ENCODE measurements at regions not wholly inside any gene's neighbourhood (a gene's known extent, or its start where the extent isn't known, plus 50 kb on each side); places are given as distances from the start of the nearest gene placed in this dataset.
"Not testable (repeated sequence)": the region's sequence is repeated elsewhere in the genome, so short reads cannot be mapped to it uniquely, and the experiment has no call there.

DNA sequence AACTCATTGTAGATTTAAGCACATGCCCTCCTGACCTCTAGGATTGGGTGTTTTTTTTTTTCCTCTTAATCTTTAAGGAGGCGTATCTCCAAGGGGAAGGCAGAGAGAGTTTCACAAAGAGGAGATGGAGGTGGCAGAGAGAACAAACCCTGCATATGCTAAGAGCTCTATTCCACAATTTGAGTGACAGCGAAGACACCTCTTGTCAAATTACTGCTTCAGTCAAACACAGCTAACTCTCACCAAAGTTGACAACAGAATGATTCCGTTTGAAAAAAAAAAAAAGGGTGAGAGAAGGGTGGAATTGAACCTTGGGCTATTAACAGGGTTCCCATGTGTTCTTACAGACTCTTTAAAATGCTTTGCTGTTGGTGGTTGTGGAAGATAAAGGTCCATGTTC is 112.6 kb downstream of the NXPE2 start:
- H3K9me3 Mint-ChIP-seq, result no peaks in the 10 kb centered on the region
- H3K4me3 Mint-ChIP-seq, result no peak overlapping the region
- no peaks in the 10 kb centered on the region for H3K36me3 Mint-ChIP-seq
- DNase-seq, result no peak
- H3K27ac Mint-ChIP-seq, result no peak overlapping the region
- H3K27me3 Mint-ChIP-seq, result no peaks in the 10 kb centered on the region
- no peaks in the 10 kb centered on the region for H3K4me1 Mint-ChIP-seq

- H3K27me3 Mint-ChIP-seq, result peaks cover 9% of the 10 kb centered on the region
Observed at GRCh38 chr11:114794048-114794684, 115.8 kb downstream of the NXPE2 start.

DNA sequence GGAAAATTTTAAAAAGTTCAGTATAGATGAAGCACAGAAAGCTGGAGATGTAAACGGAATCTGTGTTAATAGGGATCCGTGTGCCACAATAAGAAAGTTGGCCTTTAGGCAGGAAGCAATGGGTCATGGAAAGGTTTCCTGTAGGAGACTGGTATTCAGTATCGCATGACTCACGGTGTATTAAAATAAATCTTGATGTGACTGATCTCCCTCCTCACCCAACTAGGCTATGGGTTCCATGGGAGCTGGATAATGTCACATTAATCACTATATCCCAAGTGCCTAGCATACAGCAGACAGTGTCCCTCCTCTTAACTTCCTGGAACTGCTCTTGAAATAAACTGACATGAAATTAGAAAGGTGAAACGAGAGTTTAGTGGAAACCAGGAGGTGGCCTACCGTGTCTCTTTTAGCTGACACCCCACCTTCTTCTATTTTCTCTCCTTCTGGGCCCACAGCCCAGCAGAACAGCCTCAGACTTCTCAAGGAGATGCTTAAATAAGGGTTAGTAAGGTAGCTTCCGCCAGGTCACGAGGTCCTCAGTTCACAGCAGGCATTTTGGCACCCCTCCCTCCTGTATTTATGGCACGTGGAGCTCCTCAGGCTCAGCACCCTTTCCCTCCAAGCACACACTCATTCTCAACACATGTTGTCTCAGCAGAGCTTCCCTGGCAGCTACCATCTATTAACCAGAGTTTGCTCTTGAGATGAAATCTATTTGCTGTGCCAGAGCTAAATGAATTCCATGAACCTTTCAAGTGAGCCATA is 118.8 kb downstream of the NXPE2 start:
- Mint-ChIP-seq H3K4me1 (no peaks in the 10 kb centered on the region), H3K27me3 (peaks cover 17% of the 10 kb centered on the region), H3K9me3 (no peaks in the 10 kb centered on the region), H3K36me3 (no peaks in the 10 kb centered on the region), H3K27ac (no peak overlapping the region), H3K4me3 (no peak overlapping the region)
- DNase-seq, result no peak

More at GRCh38 chr11:114794048-114794684, 115.8 kb downstream of the NXPE2 start:
- H3K36me3 Mint-ChIP-seq, result no peaks in the 10 kb centered on the region
- H3K4me3 Mint-ChIP-seq, result no peak overlapping the region
- DNase-seq, result no peak
- no peaks in the 10 kb centered on the region for H3K4me1 Mint-ChIP-seq
- no peaks in the 10 kb centered on the region for H3K9me3 Mint-ChIP-seq
- H3K27ac Mint-ChIP-seq, result no peak overlapping the region

DNA sequence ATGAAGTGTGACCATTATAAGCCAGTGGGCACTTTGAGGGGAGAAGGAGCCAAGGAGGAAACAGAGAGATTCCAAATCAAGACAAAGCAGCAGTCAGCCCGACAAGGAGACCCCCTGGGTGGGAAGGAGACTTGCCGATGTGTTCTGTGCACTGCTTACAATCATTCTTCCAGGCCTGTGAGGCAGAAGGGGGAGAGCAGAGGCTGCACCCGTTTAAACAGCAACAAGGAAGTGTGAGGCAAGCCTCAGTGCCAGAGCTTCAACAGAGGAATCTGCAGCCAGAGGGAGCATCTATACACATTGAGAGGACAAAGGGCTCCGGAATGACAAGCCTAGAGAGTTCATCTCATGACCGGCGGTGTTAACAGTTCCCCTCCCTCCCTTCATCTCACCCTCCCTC is 121.1 kb downstream of the NXPE2 start:
- no peaks in the 10 kb centered on the region for H3K9me3 Mint-ChIP-seq
- no peak overlapping the region for H3K27ac Mint-ChIP-seq
- peaks cover 28% of the 10 kb centered on the region for H3K27me3 Mint-ChIP-seq
- H3K36me3 Mint-ChIP-seq, result no peaks in the 10 kb centered on the region
- no peak overlapping the region for H3K4me3 Mint-ChIP-seq
- H3K4me1 Mint-ChIP-seq, result no peaks in the 10 kb centered on the region
- DNase-seq, result no peak

DNA sequence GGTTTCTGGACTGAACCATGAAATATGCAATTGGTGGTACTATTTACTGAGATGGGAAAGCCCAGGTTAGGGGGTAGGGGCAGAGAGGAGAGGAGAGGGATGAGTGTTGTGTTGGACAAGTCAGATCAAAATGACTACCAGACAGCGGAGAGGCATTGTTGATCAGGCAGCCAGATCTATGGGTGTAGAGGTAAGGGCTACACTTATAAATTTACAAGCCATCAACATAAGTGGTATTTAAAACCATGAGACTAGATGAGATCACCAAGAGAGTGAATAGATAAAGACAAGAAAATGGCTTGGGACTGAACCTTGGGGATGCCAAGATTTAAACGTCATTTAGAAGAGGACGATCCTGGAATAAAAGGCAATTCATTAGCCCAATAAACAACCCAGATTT is 123.4 kb downstream of the NXPE2 start:
- no peaks in the 10 kb centered on the region for H3K36me3 Mint-ChIP-seq
- no peak overlapping the region for H3K4me3 Mint-ChIP-seq
- no peak for DNase-seq
- no peaks in the 10 kb centered on the region for H3K4me1 Mint-ChIP-seq
- no peak overlapping the region for H3K27ac Mint-ChIP-seq
- H3K27me3 Mint-ChIP-seq, result peaks cover 31% of the 10 kb centered on the region
- H3K9me3 Mint-ChIP-seq, result peaks cover 2% of the 10 kb centered on the region

DNA sequence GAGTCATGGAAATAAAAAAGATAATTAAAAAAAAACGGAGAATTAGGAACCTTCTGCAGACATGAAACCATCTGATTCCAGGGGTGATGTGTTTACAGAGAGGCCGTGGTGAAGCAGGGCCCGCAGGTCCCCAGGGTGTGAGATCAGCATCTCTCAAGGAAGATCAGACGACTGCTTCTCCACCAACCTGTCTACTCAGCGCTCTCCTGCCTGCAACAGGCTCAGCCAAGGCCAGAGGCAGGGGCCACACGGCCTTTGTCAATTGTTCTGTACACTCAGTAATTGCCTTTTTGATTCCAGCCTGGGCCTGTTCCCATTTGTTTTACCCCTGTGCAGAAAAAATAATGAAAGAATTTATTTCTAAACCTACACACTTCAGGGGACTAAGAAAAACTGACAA is 124.6 kb downstream of the NXPE2 start:
- no peak for DNase-seq
- peaks cover 31% of the 10 kb centered on the region for H3K27me3 Mint-ChIP-seq
- no peaks in the 10 kb centered on the region for H3K36me3 Mint-ChIP-seq
- H3K4me3 Mint-ChIP-seq, result no peak overlapping the region
- H3K4me1 Mint-ChIP-seq, result no peaks in the 10 kb centered on the region
- no peak overlapping the region for H3K27ac Mint-ChIP-seq
- H3K9me3 Mint-ChIP-seq, result peaks cover 2% of the 10 kb centered on the region

- H3K9me3 Mint-ChIP-seq, DNase-seq, H3K27ac Mint-ChIP-seq, H3K36me3 Mint-ChIP-seq, H3K4me1 Mint-ChIP-seq, H3K4me3 Mint-ChIP-seq: not testable (repeated sequence)
- peaks cover 19% of the 10 kb centered on the region for H3K27me3 Mint-ChIP-seq
Observed at GRCh38 chr11:114805431-114805830, 127.1 kb downstream of the NXPE2 start.

- no peaks in the 10 kb centered on the region for H3K36me3 Mint-ChIP-seq
- H3K27ac Mint-ChIP-seq, result no peak overlapping the region
- no peak overlapping the region for H3K4me3 Mint-ChIP-seq
- H3K4me1 Mint-ChIP-seq, result no peaks in the 10 kb centered on the region
- no peaks in the 10 kb centered on the region for H3K9me3 Mint-ChIP-seq
- peaks cover 10% of the 10 kb centered on the region for H3K27me3 Mint-ChIP-seq
- no peak for DNase-seq
Observed at GRCh38 chr11:114811971-114812370, 133.6 kb downstream of the NXPE2 start.

GRCh38 chr11:114812733-114813132 is 134.4 kb downstream of the NXPE2 start:
- Mint-ChIP-seq H3K4me3 (no peak overlapping the region), H3K4me1 (no peaks in the 10 kb centered on the region), H3K27me3 (peaks cover 10% of the 10 kb centered on the region), H3K9me3 (no peaks in the 10 kb centered on the region), H3K27ac (no peak overlapping the region), H3K36me3 (no peaks in the 10 kb centered on the region)
- no peak for DNase-seq

GRCh38 chr11:114813189-114813718 is 134.9 kb downstream of the NXPE2 start:
- Mint-ChIP-seq H3K27ac (no peak overlapping the region), H3K4me3 (no peak overlapping the region), H3K9me3 (no peaks in the 10 kb centered on the region), H3K36me3 (no peaks in the 10 kb centered on the region), H3K27me3 (peaks cover 10% of the 10 kb centered on the region), H3K4me1 (no peaks in the 10 kb centered on the region)
- no peak for DNase-seq

GRCh38 chr11:114815176-114815575 is 136.8 kb downstream of the NXPE2 start:
- Mint-ChIP-seq H3K4me3 (no peak overlapping the region), H3K27ac (no peak overlapping the region), H3K9me3 (no peaks in the 10 kb centered on the region), H3K36me3 (no peaks in the 10 kb centered on the region), H3K27me3 (peaks cover 8% of the 10 kb centered on the region), H3K4me1 (no peaks in the 10 kb centered on the region)
- no peak for DNase-seq

- Mint-ChIP-seq H3K4me1 (no peaks in the 10 kb centered on the region), H3K4me3 (no peak overlapping the region), H3K36me3 (no peaks in the 10 kb centered on the region), H3K9me3 (no peaks in the 10 kb centered on the region), H3K27me3 (peaks cover 8% of the 10 kb centered on the region), H3K27ac (no peak overlapping the region)
- no peak for DNase-seq
Observed at GRCh38 chr11:114815761-114816160, 137.4 kb downstream of the NXPE2 start.

DNA sequence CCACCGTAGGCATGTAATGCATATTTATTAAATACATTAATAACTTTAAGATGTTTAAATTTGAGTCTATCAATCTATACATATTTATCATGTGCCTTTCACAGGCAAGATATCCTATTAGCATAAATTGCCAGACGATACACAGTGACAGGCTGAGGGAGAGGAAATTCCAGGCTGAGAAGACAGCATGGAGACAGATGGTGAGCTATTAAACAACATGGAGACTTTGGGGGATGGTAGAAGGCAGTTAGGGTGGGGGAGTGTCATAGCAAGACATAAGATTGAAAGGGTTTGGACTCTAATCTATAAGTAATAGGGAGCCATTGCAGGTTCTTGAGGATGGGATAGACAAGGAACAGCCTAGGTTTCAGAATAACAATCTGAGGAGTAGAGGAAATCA is 138.5 kb downstream of the NXPE2 start:
- H3K27me3 Mint-ChIP-seq, result peaks cover 8% of the 10 kb centered on the region
- DNase-seq, result no peak

GRCh38 chr11:114818382-114818781 is 140.1 kb downstream of the NXPE2 start:
- H3K4me3 Mint-ChIP-seq, result no peak overlapping the region
- DNase-seq, result no peak
- no peaks in the 10 kb centered on the region for H3K9me3 Mint-ChIP-seq
- peaks cover 5% of the 10 kb centered on the region for H3K27me3 Mint-ChIP-seq
- no peaks in the 10 kb centered on the region for H3K4me1 Mint-ChIP-seq
- H3K36me3 Mint-ChIP-seq, result no peaks in the 10 kb centered on the region
- H3K27ac Mint-ChIP-seq, result no peak overlapping the region

More for the DNA sequence above, 138.5 kb downstream of the NXPE2 start:
- Mint-ChIP-seq H3K4me1 (no peaks in the 10 kb centered on the region), H3K27ac (no peak overlapping the region), H3K9me3 (no peaks in the 10 kb centered on the region), H3K4me3 (no peak overlapping the region), H3K36me3 (no peaks in the 10 kb centered on the region)

DNA sequence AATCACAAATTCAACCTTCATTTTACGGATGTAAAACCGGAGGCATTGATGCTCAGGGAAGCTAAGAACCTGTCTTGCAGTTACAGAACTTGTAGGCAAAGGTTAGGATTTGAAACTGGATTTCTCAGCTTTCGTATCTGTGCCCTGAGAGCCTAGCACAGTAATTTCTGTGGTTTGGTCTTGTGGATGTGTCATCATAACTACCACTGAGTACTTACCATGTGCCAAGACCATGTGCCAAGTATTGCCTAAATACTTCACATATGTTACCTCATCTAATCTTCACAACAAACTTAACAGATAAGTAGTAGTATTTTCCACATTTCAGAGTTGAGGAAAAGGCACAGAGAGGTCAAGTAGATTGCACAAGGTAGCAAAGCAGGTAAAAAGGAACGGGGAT is 140.7 kb downstream of the NXPE2 start:
- Mint-ChIP-seq H3K4me1 (no peaks in the 10 kb centered on the region), H3K36me3 (no peaks in the 10 kb centered on the region), H3K27ac (no peak overlapping the region), H3K27me3 (peaks cover 3% of the 10 kb centered on the region), H3K4me3 (no peak overlapping the region), H3K9me3 (no peaks in the 10 kb centered on the region)
- DNase-seq, result no peak

DNA sequence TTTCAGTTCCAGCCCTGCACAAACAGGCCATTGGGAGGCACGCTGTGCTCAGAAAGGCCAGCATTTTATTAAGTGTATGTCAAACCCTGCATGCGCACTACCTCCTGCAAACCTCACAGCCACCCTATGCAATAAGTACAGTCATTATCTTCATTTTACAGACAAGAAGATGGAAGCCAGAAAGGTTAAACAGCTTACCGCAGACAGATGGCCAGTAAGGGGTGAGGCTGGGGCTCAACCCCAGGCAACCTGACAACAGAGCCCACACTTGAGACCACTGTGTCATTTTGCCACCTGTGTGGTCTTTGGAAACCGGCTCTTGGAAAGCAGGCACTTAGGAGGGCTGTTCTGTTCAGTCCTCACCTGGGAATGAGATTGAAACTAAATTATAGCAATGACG is 142.3 kb downstream of the NXPE2 start:
- Mint-ChIP-seq H3K36me3 (no peaks in the 10 kb centered on the region), H3K27ac (no peak overlapping the region)
- no peak for DNase-seq

More for the DNA sequence above, 142.3 kb downstream of the NXPE2 start:
- H3K27me3 Mint-ChIP-seq, result peaks cover 3% of the 10 kb centered on the region
- no peaks in the 10 kb centered on the region for H3K4me1 Mint-ChIP-seq
- no peaks in the 10 kb centered on the region for H3K9me3 Mint-ChIP-seq
- no peak overlapping the region for H3K4me3 Mint-ChIP-seq
